IMR-90 (cell line): ENCODE measurements at regions not wholly inside any gene's neighbourhood (a gene's known extent, or its start where the extent isn't known, plus 50 kb on each side); places are given as distances from the start of the nearest gene placed in this dataset.

Experiments
- MXI1 ChIP-seq: IDR thresholded peaks from 2 replicates; pipeline ENCODE4 v1.6.1; 2012; ENCODE audit warnings: low read depth, mild to moderate bottlenecking, low read length, moderate library complexity, borderline replicate concordance
- SMC3 ChIP-seq: fragments of 150-350 bp; IDR thresholded peaks from 2 replicates; pipeline ENCODE4 v1.6.1; 2016; ENCODE audit warnings: low read depth, mild to moderate bottlenecking, antibody characterized with exemption, low read length, moderate library complexity
- TF ChIP-seq, protein P1 (sequence below): conservative IDR thresholded peaks from 2 replicates; pipeline ENCODE4 v1.5.1; 2012; ENCODE audit warnings: mild to moderate bottlenecking, low read depth, low read length, improper control_type of control experiment
- TF ChIP-seq, protein P2 (sequence below): fragments of 150-350 bp; IDR thresholded peaks from 2 replicates; pipeline ENCODE4 v1.6.1; 2016; ENCODE audit warnings: low read depth, mild to moderate bottlenecking, low read length, moderate library complexity, borderline replicate concordance

DNA sequence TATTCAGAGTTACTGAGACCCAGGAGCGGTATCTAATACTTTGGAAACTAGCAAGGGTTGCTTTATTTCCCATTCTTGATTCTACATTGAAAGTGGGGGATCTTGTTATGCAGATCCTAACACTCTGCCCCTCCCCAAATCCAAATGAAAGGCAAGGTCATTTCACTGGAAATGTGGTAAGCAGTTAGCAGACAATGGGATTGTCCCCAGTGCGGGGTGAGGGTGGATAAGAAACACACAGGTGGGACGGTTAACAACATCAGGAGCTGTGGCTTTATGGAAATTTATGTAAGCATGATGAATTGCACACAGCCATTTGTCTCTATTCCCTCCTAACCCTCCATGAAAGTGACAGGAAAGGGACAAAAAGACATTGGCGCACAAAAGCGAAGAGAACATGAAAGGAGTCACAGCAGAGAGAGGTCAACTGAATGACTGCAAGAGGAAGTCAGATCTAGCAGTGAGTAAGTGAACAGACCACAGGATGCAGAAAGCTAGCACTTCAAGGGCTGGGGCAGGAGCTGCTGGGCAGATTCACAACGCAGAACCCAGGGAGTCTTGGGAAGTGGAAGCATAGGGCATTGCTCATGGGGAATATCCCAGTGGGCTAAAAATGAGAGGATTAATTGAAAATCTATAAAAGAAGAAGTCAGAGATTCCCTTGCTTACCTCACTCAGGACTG is 184.4 kb downstream of the HSD17B3 start:
- TF ChIP-seq, protein P1, sequence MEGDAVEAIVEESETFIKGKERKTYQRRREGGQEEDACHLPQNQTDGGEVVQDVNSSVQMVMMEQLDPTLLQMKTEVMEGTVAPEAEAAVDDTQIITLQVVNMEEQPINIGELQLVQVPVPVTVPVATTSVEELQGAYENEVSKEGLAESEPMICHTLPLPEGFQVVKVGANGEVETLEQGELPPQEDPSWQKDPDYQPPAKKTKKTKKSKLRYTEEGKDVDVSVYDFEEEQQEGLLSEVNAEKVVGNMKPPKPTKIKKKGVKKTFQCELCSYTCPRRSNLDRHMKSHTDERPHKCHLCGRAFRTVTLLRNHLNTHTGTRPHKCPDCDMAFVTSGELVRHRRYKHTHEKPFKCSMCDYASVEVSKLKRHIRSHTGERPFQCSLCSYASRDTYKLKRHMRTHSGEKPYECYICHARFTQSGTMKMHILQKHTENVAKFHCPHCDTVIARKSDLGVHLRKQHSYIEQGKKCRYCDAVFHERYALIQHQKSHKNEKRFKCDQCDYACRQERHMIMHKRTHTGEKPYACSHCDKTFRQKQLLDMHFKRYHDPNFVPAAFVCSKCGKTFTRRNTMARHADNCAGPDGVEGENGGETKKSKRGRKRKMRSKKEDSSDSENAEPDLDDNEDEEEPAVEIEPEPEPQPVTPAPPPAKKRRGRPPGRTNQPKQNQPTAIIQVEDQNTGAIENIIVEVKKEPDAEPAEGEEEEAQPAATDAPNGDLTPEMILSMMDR = no peak
- TF ChIP-seq, protein P2, sequence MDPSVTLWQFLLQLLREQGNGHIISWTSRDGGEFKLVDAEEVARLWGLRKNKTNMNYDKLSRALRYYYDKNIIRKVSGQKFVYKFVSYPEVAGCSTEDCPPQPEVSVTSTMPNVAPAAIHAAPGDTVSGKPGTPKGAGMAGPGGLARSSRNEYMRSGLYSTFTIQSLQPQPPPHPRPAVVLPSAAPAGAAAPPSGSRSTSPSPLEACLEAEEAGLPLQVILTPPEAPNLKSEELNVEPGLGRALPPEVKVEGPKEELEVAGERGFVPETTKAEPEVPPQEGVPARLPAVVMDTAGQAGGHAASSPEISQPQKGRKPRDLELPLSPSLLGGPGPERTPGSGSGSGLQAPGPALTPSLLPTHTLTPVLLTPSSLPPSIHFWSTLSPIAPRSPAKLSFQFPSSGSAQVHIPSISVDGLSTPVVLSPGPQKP = no peak
- TF ChIP-seq MXI1 = no peak
- TF ChIP-seq SMC3 = no peak
